ENCODE measurements at regions not wholly inside any gene's neighbourhood (a gene's known extent, or its start where the extent isn't known, plus 50 kb on each side); places are given as distances from the start of the nearest gene placed in this dataset.
A peak's percentile ranks its signal among the peaks of the same experiment; 100 is the strongest.
"Not testable (repeated sequence)": the region's sequence is repeated elsewhere in the genome, so short reads cannot be mapped to it uniquely, and the experiment has no call there.

DNA sequence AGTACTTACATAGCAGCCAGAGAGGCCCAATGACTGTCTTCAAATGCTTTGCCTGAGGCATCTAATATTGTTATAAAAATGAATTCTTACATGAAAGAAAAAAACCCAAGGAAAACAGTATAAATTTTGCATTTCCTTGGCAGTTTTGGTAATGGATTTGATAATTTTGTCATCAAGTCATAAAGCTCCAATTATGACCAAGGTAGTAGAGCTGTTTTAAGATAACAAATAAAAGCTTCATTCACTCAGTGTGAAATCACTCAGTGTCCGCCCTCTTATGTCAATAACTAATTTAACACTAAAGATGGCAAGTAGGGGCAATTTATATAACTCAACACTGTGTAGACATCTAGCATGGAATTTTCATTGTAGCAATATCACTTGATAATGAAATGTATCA, 193.9 kb downstream of the ANKRD7 start:
- DNase-seq (ENCODE audit: low spot score) = no peak

DNA sequence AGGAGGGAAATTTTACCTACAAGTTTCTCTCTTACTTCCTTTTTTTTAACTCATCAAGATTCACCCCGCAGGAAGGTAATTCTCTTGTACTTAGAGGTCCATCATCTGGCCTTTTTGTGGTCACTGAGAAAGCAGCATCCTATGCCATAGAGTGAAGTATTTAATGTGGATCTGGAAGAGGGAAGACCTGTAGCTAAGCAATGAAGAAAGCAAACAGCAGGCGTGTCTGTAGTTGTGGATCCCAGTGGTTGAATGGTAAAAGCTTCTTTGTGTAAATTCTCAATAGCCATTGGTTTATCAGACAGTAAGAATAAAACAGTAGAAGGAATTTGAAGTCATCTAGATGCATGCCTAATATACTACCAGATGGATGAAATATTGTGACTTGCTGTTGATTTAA, 196.4 kb downstream of the ANKRD7 start:
- no peak for DNase-seq (ENCODE audit: low spot score)

DNA sequence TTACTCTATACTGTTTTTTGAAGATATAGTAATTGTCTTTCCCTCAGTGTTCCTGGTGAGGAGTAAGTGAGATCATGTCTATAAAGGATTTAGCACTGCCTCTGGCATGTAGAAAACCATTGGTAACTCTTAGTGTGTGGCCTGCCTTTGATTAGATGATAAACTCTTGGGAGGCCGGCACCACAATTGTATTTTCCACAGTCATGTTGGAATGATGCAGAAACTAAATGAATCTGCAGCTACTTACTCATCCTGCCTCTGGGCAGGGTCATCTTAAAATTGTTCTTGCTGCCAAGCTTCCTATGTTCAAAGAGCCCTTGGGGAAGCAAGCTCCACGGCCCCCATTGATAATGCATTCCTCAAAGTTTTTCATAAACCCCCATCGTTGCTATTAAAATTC, 204.6 kb downstream of the ANKRD7 start:
- DNase-seq (ENCODE audit: low spot score) = no peak

DNA sequence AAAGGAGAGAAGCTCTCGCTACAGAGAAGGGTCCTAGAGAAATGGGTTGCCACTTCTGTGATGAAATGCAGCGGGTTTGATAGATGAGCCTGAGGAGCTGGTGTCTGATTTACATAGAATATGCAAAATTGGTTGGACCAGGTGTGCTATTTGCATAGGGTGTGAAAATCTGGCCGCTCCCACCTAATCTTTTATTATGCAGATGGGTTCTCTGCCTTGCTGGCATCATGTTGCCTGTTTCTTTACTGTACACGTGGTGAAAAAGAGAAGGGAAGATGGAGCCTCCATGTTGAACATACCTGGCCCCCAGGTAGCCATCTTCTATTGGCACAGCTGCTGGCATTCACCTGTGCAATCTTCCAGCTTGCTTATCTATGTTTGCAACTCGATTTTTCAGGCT, 212.2 kb downstream of the ANKRD7 start:
- no peak for DNase-seq (ENCODE audit: low spot score)

DNA sequence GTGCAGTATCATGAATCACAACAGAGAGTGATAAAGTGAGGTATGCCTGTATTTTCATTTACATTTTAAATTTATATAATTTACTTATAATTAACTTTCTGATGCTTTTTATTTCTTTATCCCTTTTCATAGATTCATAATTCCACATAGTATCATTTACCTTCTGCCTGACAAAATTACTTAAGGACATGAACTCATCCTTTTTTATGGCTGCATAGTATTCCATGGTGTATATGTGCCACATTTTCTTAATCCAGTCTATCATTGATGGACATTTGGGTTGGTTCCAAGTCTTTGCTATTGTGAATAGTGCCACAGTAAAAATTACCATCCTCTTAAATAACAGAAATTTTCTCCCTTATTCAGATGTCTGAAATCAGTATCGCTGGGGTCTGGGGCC, 224.5 kb downstream of the ANKRD7 start:
- DNase-seq (ENCODE audit: low spot score) = not testable (repeated sequence)

DNA sequence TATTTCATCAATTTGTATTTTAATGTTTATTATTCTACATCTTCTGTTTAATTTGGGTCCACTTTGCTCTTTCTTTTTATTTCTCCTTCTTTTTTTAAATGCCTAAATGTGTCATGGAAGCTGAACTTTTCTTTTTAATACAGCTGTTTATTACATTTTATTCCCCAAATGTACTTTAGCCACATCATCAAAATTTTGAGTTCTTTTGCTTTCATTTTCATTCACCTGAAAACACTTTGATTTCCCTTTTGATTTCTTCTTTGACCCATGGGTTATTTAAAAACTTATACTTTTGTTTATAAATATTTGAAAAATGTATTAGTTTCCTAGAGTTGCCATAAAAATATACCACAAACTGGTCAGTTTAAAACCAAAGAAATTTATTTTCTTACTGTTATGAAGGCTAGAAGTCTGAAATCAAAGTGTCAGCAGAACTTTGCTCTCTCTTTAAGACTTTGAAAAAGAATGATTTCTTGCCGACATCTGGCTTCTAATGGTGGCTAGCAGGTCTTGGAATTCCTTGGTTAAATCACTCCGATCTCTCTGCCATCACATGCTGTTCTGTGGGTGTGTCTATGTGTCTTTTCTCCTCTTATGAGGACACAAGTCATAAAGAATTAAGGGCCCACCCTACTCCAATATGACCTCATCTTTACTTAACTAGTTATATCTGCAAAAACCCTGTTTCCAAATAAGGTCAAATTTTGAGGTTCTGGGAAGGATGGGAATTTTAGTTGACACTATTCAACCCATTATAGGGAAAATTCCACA, 225.5 kb downstream of the ANKRD7 start:
- peak; percentile 1 for DNase-seq (ENCODE audit: low spot score)

DNA sequence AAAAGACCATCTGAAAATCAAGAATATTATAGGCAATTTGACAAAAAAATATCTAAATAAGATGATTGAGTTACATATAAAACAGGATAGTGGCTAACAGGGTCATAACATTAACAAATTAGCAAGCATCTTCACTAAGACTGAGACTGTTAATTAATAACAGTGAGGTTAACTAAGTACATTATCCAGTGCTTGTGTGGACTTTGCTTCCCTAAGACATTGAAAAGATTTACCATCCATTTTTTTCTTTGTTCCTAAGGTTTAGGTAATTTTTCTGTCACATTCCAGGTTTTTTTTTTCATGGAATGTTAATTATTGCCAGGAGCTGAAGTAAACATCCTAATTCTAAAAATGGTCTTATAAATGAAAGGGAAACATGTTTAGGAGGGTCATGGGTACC, 227.6 kb downstream of the ANKRD7 start:
- DNase-seq (ENCODE audit: low spot score) = peak; percentile 28

DNA sequence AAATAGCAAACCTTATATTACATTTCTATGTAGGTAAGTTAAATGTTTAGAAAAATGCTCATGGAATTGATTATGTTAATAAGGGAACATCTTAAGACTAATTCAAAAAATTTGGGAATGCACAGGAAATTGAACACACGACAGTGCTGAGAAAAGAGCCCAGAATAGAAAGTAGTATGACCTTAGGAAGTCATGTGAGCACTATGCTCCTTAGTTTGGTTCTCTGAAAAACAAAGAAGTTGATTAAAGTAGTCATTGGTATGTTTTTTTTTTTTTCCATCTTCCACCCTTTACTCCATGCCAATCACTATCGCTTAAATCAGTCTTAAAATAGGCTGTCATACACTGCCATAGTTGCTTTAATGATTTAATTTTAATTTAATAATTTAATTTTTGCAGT, 242.9 kb downstream of the ANKRD7 start:
- no peak for DNase-seq (ENCODE audit: low spot score)

DNA sequence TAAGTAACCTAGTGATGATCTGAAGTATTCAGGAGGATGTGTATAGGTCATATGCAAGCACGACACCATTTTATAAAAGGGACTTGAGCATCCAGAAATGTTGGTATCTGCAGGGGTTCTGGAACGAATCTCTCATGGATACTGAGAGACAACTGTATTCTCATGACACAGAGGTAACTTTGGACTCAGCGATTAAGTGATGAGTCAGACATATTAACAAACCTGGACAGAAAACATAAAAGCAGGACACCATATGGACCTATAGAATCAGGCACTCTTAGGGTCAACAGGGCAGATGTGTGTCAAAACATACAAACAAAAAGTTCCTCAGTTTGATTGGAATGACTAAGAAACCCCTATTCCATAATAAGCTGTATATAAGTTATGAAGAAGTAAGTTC, 248.1 kb downstream of the ANKRD7 start:
- DNase-seq (ENCODE audit: low spot score) = no peak

DNA sequence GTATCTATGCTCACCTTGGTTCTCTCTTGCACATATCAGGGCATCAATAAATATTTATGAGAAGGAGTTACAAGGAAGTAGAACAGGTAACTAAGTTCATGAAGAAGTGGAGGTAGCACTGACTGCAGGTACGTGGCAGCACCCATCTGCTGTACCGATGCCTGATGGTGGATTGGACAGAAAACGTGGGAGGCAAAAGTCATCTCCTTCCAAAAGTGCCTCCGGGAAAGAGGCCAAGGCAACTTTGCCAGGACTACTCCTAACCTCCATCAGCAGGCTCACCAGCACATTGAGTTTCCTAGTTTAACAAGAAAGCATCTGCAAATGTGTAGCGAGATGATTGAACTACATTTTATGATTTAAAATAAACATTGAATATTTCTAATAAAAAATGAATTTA, 248.8 kb downstream of the ANKRD7 start:
- DNase-seq (ENCODE audit: low spot score) = no peak

DNA sequence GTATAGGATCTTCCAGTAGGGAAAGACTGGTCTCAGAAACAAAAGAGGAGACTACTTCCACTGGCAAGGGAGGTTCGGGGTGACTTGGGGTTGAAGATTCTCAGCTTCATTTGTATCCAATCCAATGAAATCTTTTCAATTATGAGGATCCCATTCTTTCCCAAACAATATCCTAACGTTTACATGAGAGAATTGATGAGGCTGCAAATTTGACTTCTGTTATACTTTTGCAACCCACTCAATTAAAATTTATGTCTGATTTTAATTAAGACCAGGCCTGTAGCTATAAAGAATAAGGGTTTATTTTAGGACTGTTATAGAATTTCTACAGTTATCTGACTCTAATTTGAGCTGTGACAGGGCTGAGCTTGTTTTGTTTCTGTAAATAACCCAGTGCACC, 251.5 kb downstream of the ANKRD7 start:
- DNase-seq (ENCODE audit: low spot score) = no peak

DNA sequence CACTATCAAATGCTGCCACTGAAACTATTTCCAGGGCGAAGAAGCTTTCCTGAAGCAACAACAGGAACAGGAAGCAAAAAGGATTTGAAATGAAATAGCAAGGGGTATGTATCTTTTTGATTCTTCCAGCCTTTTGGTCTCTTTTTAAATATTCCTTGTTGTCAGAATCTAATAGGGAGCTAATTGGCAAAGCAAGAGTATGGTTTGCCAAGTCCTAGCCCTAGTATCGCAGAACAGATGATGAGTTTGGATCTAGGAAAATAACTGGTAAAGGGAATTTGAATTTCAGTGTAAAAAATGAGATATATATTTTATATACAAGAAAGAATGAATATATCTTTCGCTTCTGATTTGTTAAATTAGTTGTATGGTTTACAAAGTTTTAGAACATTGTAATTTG, 252.5 kb downstream of the ANKRD7 start:
- no peak for DNase-seq (ENCODE audit: low spot score)

DNA sequence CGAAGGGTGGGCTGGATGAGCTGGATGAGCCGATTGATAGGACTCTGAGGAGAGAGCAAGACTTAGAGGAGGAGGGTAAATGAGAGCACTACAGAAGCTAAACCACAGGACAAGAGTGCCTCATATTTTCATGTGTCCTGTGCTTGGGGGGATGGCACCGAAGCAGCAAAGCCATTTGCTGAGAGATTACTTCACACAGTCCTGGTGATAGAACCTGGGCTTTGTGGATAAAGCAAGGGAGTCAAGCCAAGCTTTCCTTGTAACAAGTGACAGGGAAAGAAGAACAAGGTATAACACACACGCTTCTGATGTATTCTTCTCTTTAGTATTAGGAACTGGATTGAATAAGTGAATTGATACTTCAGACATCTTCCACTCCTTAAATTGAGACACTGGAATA, 253.7 kb downstream of the ANKRD7 start:
- DNase-seq (ENCODE audit: low spot score) = no peak

DNA sequence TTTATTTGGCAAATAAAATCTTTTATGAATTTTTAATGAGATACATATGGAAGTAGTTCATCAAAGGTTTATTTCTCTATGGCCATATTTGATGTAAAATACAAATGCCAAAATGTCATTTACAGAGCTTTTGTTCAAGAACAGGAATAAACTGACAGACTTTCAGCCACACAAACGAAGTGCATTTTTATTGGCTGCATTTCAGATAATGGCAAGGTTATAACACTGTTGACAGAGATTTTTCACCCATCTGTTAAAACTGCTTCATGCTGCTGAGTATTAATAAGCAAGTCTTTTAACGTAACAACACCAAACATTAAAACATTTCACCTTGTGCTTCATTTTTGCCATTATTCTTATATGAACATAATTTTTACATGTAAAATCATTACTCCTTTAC, 254.4 kb downstream of the ANKRD7 start:
- DNase-seq (ENCODE audit: low spot score) = no peak

DNA sequence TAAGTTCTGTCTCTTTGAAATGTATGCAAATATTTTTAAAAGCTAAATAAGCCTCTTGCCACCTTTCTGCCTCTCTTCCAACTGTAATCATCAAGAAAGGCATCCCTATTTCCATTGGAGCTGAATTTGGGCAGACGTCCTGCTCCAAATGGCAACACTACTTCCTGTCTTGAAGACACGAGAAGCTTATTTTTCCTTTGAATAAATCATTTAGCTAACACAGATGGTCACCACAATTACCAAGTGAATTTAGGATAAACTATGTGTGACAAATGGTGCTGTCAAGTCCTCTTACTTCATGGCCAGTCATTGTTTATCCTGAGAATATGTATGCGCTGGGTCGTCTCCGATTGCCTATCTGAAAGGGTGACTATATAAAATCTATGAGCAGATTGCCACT, 268.0 kb downstream of the ANKRD7 start:
- no peak for DNase-seq (ENCODE audit: low spot score)

DNA sequence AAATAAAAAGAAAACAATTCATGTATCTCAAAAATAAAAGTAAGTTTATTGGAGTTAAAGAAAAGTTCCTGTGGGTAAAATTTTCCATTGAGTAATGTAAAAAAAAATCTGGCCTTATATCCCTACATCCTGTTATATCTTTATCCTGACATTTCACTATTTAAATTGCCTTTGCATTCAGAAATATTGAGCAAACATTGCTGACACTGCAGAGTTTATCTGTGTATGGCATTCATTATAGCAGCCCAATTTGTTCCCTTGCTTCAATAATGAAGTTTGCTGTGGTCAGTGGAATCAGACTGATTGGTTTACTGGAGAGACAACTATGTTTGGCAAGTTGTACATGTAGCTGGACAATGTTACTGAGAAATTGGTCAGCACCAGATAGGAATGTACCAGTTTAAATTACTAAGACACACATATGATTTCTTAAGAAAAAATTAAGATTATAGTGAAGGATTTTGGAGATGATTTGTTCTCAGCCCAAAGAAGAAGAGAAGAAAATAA, 271.7 kb downstream of the ANKRD7 start:
- DNase-seq (ENCODE audit: low spot score) = no peak

DNA sequence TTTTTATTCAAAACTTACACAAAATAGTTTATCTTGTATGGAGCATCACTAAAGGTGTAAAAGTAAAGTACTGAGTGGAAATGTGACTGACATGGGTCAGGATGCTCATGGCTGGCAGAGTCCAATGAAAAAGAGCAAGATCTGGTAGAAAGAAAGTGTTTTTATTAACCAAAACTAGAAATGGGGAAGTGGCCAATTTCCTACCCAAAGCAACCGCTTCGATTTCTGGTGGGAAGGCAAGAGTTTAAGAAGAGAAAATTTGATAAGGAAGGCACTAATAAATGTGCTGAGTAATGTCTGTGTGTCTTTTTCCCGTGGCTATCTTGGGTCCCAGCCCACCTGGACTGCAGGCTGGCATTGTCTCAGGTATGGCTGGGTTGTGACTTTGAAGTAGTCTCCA, 277.7 kb downstream of the ANKRD7 start:
- DNase-seq (ENCODE audit: low spot score) = no peak

DNA sequence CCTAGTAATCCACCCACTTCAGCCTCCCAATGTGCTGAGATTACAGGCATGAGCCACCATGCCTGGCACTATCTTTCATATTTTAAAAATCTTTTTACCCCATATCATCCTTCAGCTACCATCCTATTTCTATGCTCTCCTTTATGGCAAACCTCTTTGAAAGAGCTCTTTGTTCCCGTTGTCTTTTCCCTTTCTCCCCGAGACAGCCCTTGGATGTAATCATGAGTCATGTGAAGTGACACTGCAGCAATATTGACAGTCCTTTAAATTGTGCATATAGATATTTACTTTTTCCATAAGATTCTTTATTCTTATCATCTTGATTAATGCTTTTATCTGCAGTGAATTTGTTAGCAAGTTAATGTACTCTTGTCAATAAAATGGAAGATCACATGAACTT, 286.6 kb downstream of the ANKRD7 start:
- DNase-seq (ENCODE audit: low spot score) = no peak

DNA sequence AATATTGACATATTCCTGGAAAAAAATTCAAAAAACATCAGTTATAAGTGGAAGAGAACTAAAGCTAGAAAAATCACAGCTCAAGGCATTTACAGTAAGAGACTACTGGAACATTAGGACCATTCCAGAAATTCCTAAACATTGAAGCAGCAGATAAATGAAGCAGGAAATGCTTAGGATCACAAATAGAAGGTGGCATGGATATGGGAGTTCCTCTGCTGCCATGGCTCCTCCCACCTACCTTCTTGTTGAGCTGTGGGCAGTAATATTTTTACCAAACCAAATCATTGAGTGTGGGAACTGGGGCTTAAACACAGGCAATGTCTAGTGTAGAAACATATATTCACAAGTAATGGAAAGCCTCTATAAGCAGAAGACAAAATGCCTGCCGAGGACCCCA, 292.8 kb downstream of the ANKRD7 start:
- DNase-seq (ENCODE audit: low spot score) = peak; percentile 53

DNA sequence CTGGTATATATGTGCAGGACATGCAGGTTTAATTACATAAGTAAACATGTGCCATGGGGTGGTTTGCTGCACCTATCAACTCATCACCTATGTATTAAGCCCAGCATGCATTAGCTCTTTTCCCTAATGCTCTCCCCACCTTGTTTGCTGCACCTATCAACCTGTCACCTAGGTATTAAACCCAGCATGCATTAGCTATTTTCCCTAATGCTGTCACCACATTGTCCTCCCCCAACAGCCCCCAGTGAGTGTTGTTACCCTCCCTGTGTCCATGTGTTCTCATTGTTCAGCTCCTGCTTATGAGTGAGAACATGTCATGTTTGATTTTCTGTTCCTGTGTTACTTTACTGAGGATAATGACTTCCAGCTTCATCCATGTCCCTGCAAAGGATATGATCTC, 300.5 kb downstream of the ANKRD7 start:
- no peak for DNase-seq (ENCODE audit: low spot score)

DNA sequence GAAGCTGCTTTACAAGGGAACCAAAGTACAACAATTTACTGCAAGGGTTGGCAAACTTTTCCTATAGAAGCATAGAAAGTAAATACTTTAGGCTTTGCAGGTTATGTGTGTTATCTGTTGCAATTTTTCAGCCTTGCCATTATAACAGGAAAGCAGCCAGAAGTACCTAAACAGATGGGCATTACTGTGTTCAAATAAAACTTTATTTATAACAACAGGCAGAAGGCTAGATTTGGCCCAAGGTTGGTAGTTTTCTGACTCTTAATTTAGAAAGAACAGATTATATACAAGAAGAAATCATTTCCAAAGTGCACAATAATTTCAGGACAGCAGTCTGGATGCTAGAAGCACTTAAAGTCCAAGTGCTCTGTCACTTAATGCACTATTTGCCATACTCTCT, 307.1 kb downstream of the ANKRD7 start:
- no peak for DNase-seq (ENCODE audit: low spot score)

DNA sequence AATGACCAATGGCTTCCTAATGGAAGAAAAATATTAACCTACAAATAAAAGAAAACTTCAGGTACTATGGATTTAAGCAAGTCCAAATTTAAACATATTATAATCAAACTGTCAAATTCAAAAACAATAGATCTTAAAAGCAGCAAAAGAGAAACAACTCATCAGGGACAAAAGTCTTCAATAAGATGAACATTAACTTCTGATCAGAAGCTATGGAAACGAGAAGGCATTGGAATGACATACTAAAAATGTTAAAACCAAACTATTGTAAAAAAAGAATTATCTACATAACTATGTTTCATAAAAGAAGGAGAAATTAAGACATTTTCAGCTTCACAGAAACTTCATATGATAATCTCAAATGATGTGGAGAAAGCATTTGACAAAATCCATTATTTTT, 334.7 kb downstream of the ANKRD7 start:
- no peak for DNase-seq (ENCODE audit: low spot score)

DNA sequence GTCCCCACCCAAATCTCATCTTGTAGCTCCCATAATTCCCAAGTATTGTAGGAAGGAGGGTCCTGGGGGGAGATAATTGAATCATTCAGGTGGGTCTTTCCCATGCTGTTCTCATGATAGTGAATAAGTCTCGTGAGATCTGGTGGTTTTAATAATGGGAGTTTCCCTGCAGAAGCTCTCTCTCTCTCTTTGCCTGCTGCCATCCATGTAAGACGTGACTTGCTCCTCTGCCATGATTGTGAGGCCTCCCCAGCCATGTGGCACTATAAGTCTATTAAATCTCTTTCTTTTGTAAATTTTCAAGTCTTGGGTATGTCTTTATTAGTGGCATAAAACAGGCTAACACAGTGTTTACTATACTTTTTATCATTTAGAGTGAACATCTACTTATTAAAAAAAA, 338.8 kb downstream of the ANKRD7 start:
- no peak for DNase-seq (ENCODE audit: low spot score)

DNA sequence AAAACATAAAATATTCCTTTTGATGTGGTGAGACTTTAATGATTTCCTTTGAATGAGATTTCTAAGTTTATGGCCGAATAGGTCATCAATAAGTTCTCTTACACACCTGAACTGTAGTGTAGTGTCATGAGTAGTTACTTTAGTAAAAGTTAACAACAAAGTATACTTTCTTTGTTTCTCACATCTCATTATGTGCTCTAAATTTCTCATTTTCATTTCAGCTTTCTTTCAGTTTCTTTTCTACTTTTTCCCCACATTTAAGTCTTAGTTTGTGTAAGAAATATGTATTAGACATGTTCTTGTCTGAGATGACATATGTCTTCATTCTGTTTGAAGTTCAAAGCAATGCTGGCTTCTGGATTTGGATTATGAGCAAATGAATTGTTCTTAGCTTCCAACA, 348.1 kb downstream of the ANKRD7 start:
- no peak for DNase-seq (ENCODE audit: low spot score)

Measured in kidney tubule cell (primary cell).